Neutrophil (primary cell): ENCODE measurements at regions not wholly inside any gene's neighbourhood (a gene's known extent, or its start where the extent isn't known, plus 50 kb on each side); places are given as distances from the start of the nearest gene placed in this dataset.

Experiments used
- H3K27ac ChIP-seq: fragments of 200-600 bp; sonication (generic); 2 replicates; pipeline ENCODE4 v1.5.1; 2016; ENCODE audit warnings: mild to moderate bottlenecking, moderate library complexity
- H3K27me3 ChIP-seq: fragments of 200-600 bp; sonication (generic); 2 replicates; pipeline ENCODE4 v1.6.0; 2016; ENCODE audit warnings: mild to moderate bottlenecking
- H3K36me3 ChIP-seq: fragments of 200-600 bp; sonication (generic); 2 replicates; pipeline ENCODE4 v1.5.1; 2017
- H3K4me1 ChIP-seq, 2 experiments: fragments of 200-600 bp in 1 of 2; sonication (generic) in 1 of 2; 1 replicate in 1 of 2; 2 replicates in 1 of 2; pipeline versions ENCODE4 v1.5.1 to v1.6.1; 2013 to 2016; ENCODE audit warnings: low read depth in 1 of 2, low read length in 1 of 2, mild to moderate bottlenecking in 1 of 2, moderate library complexity in 1 of 2; ENCODE audit not compliant: control insufficient read depth in 1 of 2, insufficient read depth in 1 of 2
- H3K4me3 ChIP-seq, 2 experiments: fragments of 200-600 bp in 1 of 2; sonication (generic) in 1 of 2; 1 replicate in 1 of 2; 2 replicates in 1 of 2; pipeline ENCODE4 v1.5.1; 2013 to 2016; ENCODE audit warnings: low read depth in 1 of 2, low read length in 1 of 2, mild to moderate bottlenecking in 1 of 2, moderate library complexity in 1 of 2
- H3K9me3 ChIP-seq: fragments of 200-600 bp; sonication (generic); 2 replicates; pipeline ENCODE4 v1.5.1; 2016
- CTCF ChIP-seq: fragments of 200-600 bp; sonication (generic); IDR thresholded peaks from 2 replicates; pipeline ENCODE4 v1.5.1; 2016; ENCODE audit warnings: antibody characterized with exemption

DNA sequence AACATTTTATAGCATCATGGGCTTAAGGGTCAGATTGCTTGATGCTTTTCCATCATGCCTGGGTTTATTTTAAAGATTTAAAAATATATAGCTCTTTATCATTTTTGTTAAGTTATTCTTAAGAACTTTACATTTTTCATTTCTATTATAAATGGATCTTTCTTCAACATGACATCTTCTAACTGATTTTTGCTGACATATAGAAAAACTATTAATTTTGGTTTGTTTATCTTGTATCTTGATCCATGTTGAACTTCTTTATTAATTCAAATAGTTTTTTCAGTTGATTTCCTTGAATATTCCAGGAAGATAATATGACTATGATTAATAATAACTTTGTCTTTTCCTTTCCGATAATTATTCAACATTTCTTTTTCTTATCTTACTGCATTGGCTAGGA lies 237.9 kb upstream of the CLINT1 start:
- no peak for TF ChIP-seq CTCF
- no peak overlapping the region for H3K4me3 ChIP-seq

DNA sequence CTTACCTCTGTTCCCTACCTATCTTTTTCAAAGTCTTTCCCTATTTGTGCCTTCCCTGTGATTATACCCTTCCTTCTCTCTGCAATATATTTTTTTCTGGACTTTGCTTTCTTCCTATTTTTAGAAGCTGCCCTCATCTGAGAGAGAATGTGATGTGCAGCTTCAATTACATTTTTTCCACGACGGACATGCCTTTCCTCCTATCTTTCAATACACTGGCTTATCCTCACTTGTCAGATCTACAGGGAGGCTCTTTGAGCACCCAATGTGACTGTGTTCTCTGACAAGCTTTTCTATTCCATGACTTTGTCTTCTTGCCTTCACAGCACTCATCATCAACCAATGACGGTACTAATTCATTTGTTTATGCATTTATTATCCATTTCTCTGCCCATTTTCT lies 227.9 kb upstream of the CLINT1 start:
- no peaks in the 10 kb centered on the region for H3K36me3 ChIP-seq
- no peaks in the 10 kb centered on the region for H3K27me3 ChIP-seq
- H3K4me1 ChIP-seq, result no peaks in the 10 kb centered on the region
- no peak overlapping the region for H3K4me3 ChIP-seq
- no peak for TF ChIP-seq CTCF
- H3K27ac ChIP-seq, result no peak overlapping the region
- H3K9me3 ChIP-seq, result no peaks in the 10 kb centered on the region

More for the DNA sequence above, 237.9 kb upstream of the CLINT1 start:
- H3K4me1 ChIP-seq, result no peaks in the 10 kb centered on the region
- no peaks in the 10 kb centered on the region for H3K9me3 ChIP-seq
- no peak overlapping the region for H3K27ac ChIP-seq
- H3K27me3 ChIP-seq, result no peaks in the 10 kb centered on the region
- no peaks in the 10 kb centered on the region for H3K36me3 ChIP-seq

GRCh38 chr5:158084292-158084691 lies 225.3 kb upstream of the CLINT1 start:
- H3K27me3 ChIP-seq, result peaks cover 4% of the 10 kb centered on the region
- no peaks in the 10 kb centered on the region for H3K4me1 ChIP-seq
- no peaks in the 10 kb centered on the region for H3K36me3 ChIP-seq
- H3K27ac ChIP-seq, result no peak overlapping the region
- H3K4me3 ChIP-seq, result no peak overlapping the region
- no peak for TF ChIP-seq CTCF
- H3K9me3 ChIP-seq, result no peaks in the 10 kb centered on the region

- Histone ChIP-seq H3K4me3 (no peak overlapping the region), H3K9me3 (no peaks in the 10 kb centered on the region), H3K27me3 (peaks cover 4% of the 10 kb centered on the region), H3K27ac (no peak overlapping the region), H3K4me1 (no peaks in the 10 kb centered on the region), H3K36me3 (no peaks in the 10 kb centered on the region)
- no peak for TF ChIP-seq CTCF
These were observed 223.8 kb upstream of the CLINT1 start for GRCh38 chr5:158082696-158083287.

DNA sequence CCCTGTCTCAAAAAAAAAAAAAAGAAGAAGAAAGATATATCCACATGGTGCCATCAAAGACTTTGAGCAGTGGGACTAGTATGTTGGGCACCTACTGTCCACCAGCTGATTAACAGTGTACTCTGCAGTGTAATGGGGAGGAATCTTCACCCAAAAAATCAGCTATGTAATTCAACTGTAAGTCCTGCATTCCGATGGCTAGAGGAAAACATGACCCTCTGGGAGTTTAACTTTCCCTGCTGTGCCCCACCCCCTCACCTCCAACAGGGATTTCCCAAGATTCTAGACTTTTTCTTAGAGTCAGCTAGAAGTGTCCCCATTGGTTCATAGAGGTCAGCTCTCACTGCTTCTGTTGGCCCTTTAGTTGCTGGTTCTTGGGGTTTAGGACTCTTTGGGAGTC lies 221.2 kb upstream of the CLINT1 start:
- no peaks in the 10 kb centered on the region for H3K36me3 ChIP-seq
- peaks cover 4% of the 10 kb centered on the region for H3K27me3 ChIP-seq
- H3K4me1 ChIP-seq, result no peaks in the 10 kb centered on the region
- H3K27ac ChIP-seq, result no peak overlapping the region
- no peak overlapping the region for H3K4me3 ChIP-seq
- no peak for TF ChIP-seq CTCF
- no peaks in the 10 kb centered on the region for H3K9me3 ChIP-seq

DNA sequence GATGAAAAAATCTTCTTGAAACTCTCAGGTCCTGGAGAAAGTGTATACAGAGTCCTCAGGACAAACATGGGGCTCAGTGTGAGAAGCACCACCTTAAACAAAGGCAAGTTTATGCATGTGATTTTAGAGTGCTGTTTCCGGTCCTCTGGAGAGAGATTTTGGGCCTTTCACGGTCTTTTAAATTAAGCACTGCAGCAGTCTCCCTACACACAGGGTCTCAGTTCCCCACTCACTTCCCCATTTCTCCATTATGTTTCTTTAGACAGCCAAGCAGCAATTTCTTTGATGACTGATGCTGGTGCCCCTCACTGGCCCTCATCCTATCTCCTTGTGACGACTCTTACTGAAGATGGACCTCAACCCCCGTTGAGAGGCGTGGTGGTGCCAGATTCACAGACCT lies 220.2 kb upstream of the CLINT1 start:
- no peaks in the 10 kb centered on the region for H3K4me1 ChIP-seq
- no peak overlapping the region for H3K4me3 ChIP-seq
- no peak for TF ChIP-seq CTCF

More for the DNA sequence above, 220.2 kb upstream of the CLINT1 start:
- Histone ChIP-seq H3K27ac (no peak overlapping the region), H3K9me3 (no peaks in the 10 kb centered on the region), H3K36me3 (no peaks in the 10 kb centered on the region), H3K27me3 (peaks cover 4% of the 10 kb centered on the region)
